Activated T-cell treated with anti-CD3 and anti-CD28 coated beads, Interleukin-2, amount 50 U/mL, for 4 hours (primary cell): ENCODE measurements at regions not wholly inside any gene's neighbourhood (a gene's known extent, or its start where the extent isn't known, plus 50 kb on each side); places are given as distances from the start of the nearest gene placed in this dataset.
"Not testable (repeated sequence)": the region's sequence is repeated elsewhere in the genome, so short reads cannot be mapped to it uniquely, and the experiment has no call there.

Experiments
- ATAC-seq, 2 donors: fragments of 200-7000 bp; cut with Tn5 transposase; one replicate each; pipeline ENCODE4 v1.10.0; 2021
- DNase-seq: peaks from one replicate; pipeline ENCODE4 v3.0.0-alpha.2; 2020
- H3K27me3 Mint-ChIP-seq: one replicate; pipeline ENCODE4 v1.8.0; 2021; ENCODE audit warnings: low read depth, mixed read lengths
- H3K36me3 Mint-ChIP-seq: one replicate; pipeline ENCODE4 v1.8.0; 2022; ENCODE audit warnings: mixed read lengths; ENCODE audit not compliant: insufficient read depth
- H3K4me1 Mint-ChIP-seq: one replicate; pipeline ENCODE4 v1.8.0; 2021; ENCODE audit warnings: low read depth, mixed read lengths
- H3K4me3 Mint-ChIP-seq: one replicate; pipeline ENCODE4 v1.8.0; 2021; ENCODE audit warnings: mild to moderate bottlenecking, moderate library complexity, mixed read lengths
- H3K9me3 Mint-ChIP-seq: one replicate; pipeline ENCODE4 v1.8.0; 2021; ENCODE audit warnings: mixed read lengths

DNA sequence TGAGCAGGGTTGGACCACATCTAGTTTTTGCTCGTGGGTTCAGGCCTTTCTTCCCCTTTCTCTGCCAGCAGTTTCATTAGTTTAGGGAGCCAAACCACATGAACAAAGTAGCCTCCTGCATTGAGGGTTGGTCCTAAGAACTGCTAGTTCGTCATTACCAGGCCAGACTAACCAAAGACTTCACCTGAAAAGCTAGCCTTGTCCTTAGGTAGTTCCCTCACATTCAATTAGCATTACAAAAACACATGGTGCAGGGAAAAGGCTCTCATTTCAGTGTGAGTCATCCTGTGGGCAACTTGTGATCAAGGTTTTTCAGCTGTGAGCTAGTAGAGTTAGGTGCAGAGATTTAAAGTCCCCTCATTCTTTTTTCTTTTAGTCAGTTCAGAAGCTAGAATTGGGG, 279.3 kb upstream of the CTNNB1 start:
- ATAC-seq (no peak), DNase-seq (no peak)
- no peak overlapping the region for H3K4me3 Mint-ChIP-seq
- no peaks in the 10 kb centered on the region for H3K4me1 Mint-ChIP-seq
- H3K27me3 Mint-ChIP-seq, result peaks cover 4% of the 10 kb centered on the region
- no peaks in the 10 kb centered on the region for H3K9me3 Mint-ChIP-seq
- no peaks in the 10 kb centered on the region for H3K36me3 Mint-ChIP-seq

DNA sequence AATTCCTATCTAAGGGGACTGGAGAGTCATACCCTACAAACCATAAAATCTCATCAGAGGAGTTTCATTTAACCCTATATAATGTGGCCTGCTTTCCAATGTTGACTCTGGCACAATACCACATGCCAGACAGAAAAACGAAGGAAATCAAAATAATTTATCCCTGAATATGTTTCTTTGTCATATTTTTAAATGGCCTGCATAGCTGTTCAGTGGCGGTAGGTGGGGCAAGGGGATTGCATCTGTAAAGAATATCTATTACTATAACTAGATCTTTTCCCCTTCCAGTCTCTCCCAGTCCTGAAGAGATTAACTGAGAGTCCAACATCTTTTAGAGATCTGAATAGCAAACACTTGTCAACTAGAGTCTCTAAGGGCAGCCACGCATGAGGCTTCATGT, 278.1 kb upstream of the CTNNB1 start:
- ATAC-seq (no peak), DNase-seq (no peak)
- H3K4me3 Mint-ChIP-seq, result no peak overlapping the region
- no peaks in the 10 kb centered on the region for H3K36me3 Mint-ChIP-seq
- no peaks in the 10 kb centered on the region for H3K4me1 Mint-ChIP-seq
- H3K27me3 Mint-ChIP-seq, result peaks cover 4% of the 10 kb centered on the region
- no peaks in the 10 kb centered on the region for H3K9me3 Mint-ChIP-seq

DNA sequence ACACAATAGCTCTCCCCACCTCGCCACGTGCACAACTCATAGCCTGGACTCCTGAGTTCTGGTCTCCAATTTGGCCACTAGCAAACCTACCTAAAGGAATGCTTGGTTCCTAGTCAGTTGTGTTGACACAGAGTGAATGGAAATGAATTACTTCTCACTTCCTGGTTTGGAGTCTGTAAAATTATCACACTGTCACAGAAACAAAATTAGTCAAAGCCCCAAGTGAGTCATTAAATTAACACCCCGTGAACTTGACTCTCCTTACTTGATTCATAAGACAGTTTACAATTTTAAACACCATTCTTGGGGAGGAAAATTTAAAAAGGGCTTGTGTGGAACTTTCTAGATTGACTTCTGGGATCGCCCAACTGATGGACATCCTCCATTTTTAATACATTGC, 276.2 kb upstream of the CTNNB1 start:
- no peaks in the 10 kb centered on the region for H3K4me1 Mint-ChIP-seq
- H3K9me3 Mint-ChIP-seq, result no peaks in the 10 kb centered on the region
- no peaks in the 10 kb centered on the region for H3K36me3 Mint-ChIP-seq
- no peak for DNase-seq
- H3K4me3 Mint-ChIP-seq, result no peak overlapping the region
- ATAC-seq, result peak; percentile 30 to 65
- H3K27me3 Mint-ChIP-seq, result peaks cover 15% of the 10 kb centered on the region

DNA sequence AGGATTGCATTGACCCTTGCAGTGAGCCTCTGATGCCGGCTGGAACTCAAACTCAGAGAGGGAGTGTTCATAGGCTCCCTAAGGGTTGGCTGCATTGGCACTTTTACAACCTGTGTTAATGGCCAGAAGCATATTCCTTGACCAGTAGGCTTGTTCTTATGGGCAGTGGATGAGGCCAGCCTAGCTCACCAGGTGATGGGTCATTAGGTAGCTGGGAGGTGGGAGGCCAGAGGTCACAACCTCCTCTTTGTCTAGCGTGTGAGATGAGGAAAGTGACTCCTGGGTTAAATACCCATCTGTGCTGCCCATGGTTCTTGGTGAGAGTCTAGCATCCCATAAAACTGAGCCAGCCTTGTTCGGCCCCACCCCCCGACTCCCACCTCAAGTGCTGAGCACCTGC, 275.7 kb upstream of the CTNNB1 start:
- Mint-ChIP-seq H3K4me1 (no peaks in the 10 kb centered on the region), H3K9me3 (no peaks in the 10 kb centered on the region), H3K27me3 (peaks cover 15% of the 10 kb centered on the region), H3K4me3 (no peak overlapping the region), H3K36me3 (no peaks in the 10 kb centered on the region)
- no peak for ATAC-seq
- no peak for DNase-seq

DNA sequence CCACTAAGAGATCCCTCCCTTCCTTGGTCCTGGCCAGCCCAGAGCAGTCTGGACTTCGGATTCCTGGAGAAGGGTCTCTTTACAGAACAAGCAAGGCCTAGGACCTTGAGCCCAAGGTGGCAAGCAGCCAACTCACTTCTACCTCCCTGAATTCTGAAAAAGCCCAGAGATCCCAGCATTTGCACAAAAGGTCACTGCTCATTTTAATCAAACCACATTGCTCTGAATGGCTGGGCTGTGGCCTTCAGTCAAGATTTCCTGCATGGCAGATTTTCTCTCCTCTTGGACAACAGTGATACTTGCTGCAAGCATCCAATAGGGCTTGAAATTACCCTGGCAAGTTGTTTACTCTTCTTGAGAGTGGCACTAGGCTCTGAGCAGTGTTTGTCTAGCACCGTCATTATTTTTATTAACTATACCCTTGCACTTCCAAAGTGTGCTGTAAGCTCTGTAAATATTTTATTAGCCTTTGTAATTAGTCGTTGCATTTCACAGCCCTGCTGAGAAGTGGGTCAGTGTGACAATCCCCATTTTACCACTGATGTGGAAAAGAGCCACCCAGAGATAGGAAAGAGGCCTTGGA, 274.7 kb upstream of the CTNNB1 start:
- ATAC-seq, result no peak
- no peak for DNase-seq
- H3K27me3 Mint-ChIP-seq, result peaks cover 21% of the 10 kb centered on the region
- H3K36me3 Mint-ChIP-seq, result no peaks in the 10 kb centered on the region
- no peak overlapping the region for H3K4me3 Mint-ChIP-seq
- no peaks in the 10 kb centered on the region for H3K9me3 Mint-ChIP-seq
- no peaks in the 10 kb centered on the region for H3K4me1 Mint-ChIP-seq

DNA sequence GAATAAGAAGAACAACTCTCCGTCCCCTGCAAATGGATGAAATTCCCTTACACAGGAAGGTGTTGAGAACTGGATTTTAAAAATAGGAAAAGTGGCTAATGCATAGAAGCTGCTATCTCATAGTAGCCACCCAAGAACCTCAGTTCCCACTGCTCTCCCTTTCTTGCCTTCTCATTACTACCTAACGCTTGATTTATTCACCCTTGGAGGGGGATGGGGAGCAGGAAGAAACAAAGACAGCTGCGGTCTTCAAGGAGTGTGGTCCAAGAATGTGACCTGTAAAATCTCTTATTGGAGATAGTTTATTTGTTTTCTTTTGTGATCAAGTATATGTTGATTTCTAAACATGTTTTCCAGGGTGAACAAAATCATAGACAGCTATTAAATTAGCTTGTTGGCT, 274.1 kb upstream of the CTNNB1 start:
- Mint-ChIP-seq H3K36me3 (no peaks in the 10 kb centered on the region), H3K9me3 (no peaks in the 10 kb centered on the region), H3K27me3 (peaks cover 22% of the 10 kb centered on the region), H3K4me3 (no peak overlapping the region), H3K4me1 (no peaks in the 10 kb centered on the region)
- ATAC-seq (no peak), DNase-seq (no peak)

DNA sequence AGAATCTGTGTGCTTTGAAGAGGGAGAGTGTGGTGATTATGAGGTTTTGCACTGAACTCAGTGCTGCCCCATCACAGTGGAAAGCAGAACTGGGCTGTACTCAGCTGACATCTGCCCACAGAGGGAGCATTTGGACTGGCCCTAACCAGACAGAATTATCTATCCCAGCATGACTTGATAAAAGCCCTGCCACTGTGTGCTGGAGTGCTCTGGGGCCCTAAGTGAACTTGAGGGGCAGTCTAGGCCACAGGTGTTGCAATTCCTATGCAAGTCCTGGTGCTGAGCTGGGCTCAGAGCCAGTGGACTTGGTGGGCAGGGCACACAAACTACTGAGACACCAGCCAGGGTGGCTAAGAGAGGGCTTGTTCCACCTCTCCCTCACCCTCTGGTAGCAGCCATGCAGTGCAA, 269.2 kb upstream of the CTNNB1 start:
- Mint-ChIP-seq H3K4me3 (no peak overlapping the region), H3K4me1 (no peaks in the 10 kb centered on the region), H3K27me3 (peaks cover 17% of the 10 kb centered on the region), H3K36me3 (no peaks in the 10 kb centered on the region), H3K9me3 (peaks cover 12% of the 10 kb centered on the region)
- ATAC-seq (no peak), DNase-seq (no peak)

DNA sequence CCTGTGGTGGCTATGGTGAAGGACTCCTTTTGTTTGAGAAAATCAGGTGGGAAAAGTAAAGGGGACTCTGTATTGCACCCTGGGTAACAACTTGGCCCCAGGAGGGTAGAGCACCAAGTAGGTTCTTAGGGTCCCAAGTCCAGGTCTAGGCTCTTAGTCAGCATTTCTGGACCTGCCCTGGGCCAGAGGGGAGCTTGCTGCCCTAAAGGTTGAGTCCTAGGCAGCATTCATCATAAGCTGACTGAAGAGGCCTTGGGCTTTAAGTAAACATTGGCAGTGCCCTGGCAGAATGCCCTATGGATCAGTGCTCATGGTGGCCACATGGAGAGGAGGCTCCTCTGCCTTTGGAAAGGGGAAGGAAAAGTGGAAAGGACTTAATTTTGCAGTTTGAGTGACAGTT, 268.5 kb upstream of the CTNNB1 start:
- ATAC-seq (no peak), DNase-seq (no peak)
- Mint-ChIP-seq H3K9me3 (peaks cover 12% of the 10 kb centered on the region), H3K27me3 (peaks cover 17% of the 10 kb centered on the region), H3K4me1 (no peaks in the 10 kb centered on the region), H3K4me3 (no peak overlapping the region), H3K36me3 (no peaks in the 10 kb centered on the region)

DNA sequence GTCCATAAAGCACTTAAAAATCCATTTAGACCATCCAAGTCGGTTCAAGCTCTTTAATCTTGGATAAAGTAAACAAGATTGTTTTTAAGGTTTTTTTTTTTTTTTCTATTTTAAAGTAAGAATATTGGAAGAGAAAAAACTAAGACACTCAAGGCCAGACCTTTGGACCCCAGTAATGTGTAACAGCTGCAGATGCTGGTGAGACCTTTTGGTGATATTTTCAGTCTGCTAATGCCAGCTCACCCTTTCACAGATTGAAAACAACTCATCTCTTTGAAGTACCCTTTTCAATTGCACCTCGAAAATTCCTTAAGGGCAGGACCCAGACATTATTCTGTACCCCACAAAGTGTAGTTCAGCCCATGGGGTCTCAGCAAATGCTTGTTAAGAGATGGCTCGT, 260.7 kb upstream of the CTNNB1 start:
- ATAC-seq (no peak), DNase-seq (no peak)
- no peaks in the 10 kb centered on the region for H3K4me1 Mint-ChIP-seq

DNA sequence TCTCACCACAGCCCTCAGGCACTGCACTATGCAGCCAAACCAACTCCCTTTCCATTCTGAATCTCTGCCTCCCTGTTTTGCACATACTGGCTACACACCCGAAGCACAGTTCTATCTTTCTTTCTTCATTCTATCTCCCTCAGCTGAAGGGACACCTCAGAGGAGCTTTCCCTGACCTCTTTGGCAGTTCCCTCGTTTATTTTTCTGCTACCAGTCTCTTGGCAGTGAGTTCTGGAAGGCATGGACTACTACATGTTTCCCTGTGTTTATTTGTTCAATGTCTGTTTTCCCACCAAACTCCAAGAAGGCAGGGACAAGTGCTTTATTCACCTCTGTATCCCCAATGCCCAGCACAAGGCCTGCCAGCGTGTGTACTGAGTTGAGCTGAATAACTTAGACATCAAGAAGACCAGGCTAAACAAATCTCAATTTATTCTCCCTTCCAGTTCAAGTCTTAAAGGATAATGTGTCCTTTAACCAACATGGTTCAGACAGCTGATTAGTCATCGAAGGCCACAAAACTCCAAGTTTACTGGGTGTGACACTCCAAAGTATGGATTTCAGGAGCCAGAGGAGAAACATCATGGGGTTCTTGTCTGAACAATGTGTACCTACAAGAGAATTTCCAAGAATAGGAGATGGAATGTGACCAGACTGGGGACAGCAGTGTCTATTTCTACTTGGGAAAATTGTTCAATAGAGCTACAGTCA, 260.1 kb upstream of the CTNNB1 start:
- no peaks in the 10 kb centered on the region for H3K9me3 Mint-ChIP-seq
- ATAC-seq (no peak), DNase-seq (no peak)
- no peaks in the 10 kb centered on the region for H3K27me3 Mint-ChIP-seq
- no peak overlapping the region for H3K4me3 Mint-ChIP-seq
- no peaks in the 10 kb centered on the region for H3K4me1 Mint-ChIP-seq
- no peaks in the 10 kb centered on the region for H3K36me3 Mint-ChIP-seq

More for the DNA sequence above, 260.7 kb upstream of the CTNNB1 start:
- H3K36me3 Mint-ChIP-seq, result no peaks in the 10 kb centered on the region
- no peaks in the 10 kb centered on the region for H3K27me3 Mint-ChIP-seq
- H3K4me3 Mint-ChIP-seq, result no peak overlapping the region
- H3K9me3 Mint-ChIP-seq, result no peaks in the 10 kb centered on the region

DNA sequence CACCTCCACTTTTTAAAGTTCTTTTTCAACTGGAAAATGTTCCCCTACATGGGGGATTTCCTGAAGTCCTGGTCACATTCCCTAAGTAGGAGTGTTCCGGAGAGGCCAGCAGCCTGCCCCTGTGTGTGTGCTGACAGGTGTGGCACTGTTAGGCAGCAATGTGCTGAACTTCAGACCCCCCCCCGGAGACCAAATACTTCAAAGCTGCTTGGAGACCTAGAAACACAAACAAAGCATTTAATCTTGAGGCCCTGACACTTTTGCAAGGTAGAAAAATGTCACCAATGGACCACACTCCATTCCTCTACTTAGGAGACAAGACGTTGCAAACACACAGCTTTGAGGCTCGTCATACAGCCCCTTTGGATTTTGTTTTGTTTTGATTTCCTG, 259.6 kb upstream of the CTNNB1 start:
- no peak for DNase-seq
- Mint-ChIP-seq H3K4me1 (no peaks in the 10 kb centered on the region), H3K27me3 (no peaks in the 10 kb centered on the region), H3K36me3 (no peaks in the 10 kb centered on the region), H3K4me3 (no peak overlapping the region), H3K9me3 (no peaks in the 10 kb centered on the region)
- no peak for ATAC-seq

DNA sequence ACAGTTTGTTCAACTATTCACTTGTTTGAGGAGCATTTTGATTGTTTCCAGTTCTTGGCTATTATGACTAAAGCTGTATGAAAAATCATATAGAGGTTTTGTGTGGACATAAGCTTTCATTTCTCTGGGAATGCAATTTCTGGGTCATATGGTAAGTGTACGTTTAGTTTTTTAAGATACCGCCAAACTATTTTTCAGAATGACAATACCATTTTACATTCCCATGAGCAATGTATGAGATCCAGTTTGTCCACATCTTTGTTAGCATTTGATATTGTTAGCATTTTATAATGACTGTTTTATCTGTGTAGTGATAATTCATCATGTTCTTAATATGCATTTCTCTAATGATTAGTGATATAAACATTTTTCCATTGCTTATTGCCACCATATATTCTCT, 258.7 kb upstream of the CTNNB1 start:
- Mint-ChIP-seq H3K4me3 (no peak overlapping the region), H3K4me1 (no peaks in the 10 kb centered on the region), H3K36me3 (no peaks in the 10 kb centered on the region), H3K9me3 (no peaks in the 10 kb centered on the region), H3K27me3 (no peaks in the 10 kb centered on the region)
- DNase-seq (no peak), ATAC-seq (no peak)

DNA sequence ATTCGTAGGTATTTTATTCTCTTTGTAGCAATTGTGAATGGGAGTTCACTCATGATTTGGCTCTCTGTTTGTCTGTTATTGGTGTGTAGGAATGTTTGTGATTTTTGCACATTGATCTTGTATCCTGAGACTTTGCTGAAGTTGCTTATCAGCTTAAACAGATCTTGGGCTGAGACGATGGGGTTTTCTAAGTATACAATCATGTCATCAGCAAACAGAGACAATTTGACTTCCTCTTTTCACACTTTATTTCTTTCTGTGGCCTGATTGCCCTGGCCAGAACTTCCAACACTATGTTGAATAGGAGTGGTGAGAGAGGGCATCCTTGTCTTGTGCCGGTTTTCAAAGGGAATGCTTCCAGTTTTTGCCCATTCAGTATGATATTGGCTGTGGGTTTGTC, 252.3 kb upstream of the CTNNB1 start:
- not testable (repeated sequence) for ATAC-seq, H3K4me1 Mint-ChIP-seq, H3K27me3 Mint-ChIP-seq, H3K9me3 Mint-ChIP-seq, H3K36me3 Mint-ChIP-seq, H3K4me3 Mint-ChIP-seq, DNase-seq

DNA sequence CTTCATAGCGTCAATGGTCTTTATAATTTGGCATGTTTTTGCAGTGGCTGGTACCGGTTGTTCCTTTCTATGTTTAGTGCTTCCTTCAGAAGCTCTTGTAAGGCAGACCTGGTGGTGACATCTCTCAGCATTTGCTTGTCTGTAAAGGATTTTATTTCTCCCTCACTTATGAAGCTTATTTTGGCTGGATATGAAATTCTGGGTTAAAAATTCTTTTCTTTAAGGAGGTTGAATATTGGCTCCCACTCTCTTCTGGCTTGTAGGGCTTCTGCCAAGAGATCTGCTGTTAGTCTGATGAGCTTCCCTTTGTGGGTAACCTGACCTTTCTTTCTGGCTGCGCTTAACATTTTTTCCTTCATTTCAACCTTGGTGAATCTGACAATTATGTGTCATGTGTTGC, 250.0 kb upstream of the CTNNB1 start:
- H3K27me3 Mint-ChIP-seq, ATAC-seq, H3K4me3 Mint-ChIP-seq: not testable (repeated sequence)

DNA sequence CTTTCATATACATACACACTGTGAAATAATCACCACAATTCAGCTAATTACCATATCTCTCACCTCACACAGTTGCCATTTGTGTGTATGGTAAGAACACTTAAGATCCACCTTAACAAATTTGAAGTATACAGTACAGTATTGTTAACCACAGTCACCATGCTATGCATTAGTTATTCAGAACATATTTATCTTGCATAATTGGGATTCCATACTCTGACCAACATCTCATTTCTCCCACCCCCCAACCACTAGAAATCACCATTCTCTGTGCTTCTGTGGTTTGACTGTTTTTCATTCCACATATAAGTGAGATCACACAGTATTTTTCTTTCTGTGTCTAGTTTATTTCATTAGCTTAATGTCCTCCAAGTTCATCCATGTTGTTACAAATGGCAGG, 247.7 kb upstream of the CTNNB1 start:
- DNase-seq (no peak), ATAC-seq (no peak)
- no peak overlapping the region for H3K4me3 Mint-ChIP-seq
- H3K36me3 Mint-ChIP-seq, result no peaks in the 10 kb centered on the region
- H3K27me3 Mint-ChIP-seq, result no peaks in the 10 kb centered on the region
- peaks cover 7% of the 10 kb centered on the region for H3K9me3 Mint-ChIP-seq
- H3K4me1 Mint-ChIP-seq, result no peaks in the 10 kb centered on the region

More for the DNA sequence above, 250.0 kb upstream of the CTNNB1 start:
- not testable (repeated sequence) for H3K4me1 Mint-ChIP-seq, DNase-seq, H3K9me3 Mint-ChIP-seq, H3K36me3 Mint-ChIP-seq
